ENCODE measurements at regions not wholly inside any gene's neighbourhood (a gene's known extent, or its start where the extent isn't known, plus 50 kb on each side); places are given as distances from the start of the nearest gene placed in this dataset.

GRCh38 chr6:167667204-167668018 is 159.3 kb upstream of the AFDN start:
- TF ChIP-seq POLR2A (IDR thresholded peaks at IDR 0.05; ENCODE audit: extremely low read depth, insufficient read length) = no peak
- TF ChIP-seq, protein P1, sequence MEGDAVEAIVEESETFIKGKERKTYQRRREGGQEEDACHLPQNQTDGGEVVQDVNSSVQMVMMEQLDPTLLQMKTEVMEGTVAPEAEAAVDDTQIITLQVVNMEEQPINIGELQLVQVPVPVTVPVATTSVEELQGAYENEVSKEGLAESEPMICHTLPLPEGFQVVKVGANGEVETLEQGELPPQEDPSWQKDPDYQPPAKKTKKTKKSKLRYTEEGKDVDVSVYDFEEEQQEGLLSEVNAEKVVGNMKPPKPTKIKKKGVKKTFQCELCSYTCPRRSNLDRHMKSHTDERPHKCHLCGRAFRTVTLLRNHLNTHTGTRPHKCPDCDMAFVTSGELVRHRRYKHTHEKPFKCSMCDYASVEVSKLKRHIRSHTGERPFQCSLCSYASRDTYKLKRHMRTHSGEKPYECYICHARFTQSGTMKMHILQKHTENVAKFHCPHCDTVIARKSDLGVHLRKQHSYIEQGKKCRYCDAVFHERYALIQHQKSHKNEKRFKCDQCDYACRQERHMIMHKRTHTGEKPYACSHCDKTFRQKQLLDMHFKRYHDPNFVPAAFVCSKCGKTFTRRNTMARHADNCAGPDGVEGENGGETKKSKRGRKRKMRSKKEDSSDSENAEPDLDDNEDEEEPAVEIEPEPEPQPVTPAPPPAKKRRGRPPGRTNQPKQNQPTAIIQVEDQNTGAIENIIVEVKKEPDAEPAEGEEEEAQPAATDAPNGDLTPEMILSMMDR (IDR thresholded peaks at IDR 0.05; ENCODE audit: low read depth, low read length) = no peak
- no peak for TF ChIP-seq MYC (IDR thresholded peaks at IDR 0.05; ENCODE audit: low read depth, low read length)
